ENCODE measurements at regions not wholly inside any gene's neighbourhood (a gene's known extent, or its start where the extent isn't known, plus 50 kb on each side); places are given as distances from the start of the nearest gene placed in this dataset.

DNA sequence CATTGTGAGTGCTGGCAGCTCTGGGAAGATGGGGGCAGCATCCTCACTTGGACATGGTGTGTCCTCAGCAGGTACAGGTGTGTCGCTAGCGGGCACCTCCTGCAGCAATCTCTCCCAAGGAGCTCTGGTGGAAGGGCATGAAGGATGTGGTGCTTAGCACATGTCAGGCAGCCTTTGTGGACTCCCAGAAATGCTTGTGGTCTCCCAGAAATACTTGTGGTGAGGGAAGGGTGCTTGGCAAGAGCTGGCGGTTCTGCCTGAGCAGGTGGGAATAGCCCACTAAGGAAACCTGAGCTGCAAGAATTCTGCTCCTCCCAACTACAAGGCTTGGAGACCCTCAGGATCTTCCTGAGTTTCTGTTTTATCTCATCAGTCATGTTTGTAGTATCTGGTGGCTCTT, 371.6 kb downstream of the PRDM2 start:
- no peak for TF ChIP-seq POLR2A (IDR thresholded peaks at IDR 0.05)
- TF ChIP-seq, protein P1, sequence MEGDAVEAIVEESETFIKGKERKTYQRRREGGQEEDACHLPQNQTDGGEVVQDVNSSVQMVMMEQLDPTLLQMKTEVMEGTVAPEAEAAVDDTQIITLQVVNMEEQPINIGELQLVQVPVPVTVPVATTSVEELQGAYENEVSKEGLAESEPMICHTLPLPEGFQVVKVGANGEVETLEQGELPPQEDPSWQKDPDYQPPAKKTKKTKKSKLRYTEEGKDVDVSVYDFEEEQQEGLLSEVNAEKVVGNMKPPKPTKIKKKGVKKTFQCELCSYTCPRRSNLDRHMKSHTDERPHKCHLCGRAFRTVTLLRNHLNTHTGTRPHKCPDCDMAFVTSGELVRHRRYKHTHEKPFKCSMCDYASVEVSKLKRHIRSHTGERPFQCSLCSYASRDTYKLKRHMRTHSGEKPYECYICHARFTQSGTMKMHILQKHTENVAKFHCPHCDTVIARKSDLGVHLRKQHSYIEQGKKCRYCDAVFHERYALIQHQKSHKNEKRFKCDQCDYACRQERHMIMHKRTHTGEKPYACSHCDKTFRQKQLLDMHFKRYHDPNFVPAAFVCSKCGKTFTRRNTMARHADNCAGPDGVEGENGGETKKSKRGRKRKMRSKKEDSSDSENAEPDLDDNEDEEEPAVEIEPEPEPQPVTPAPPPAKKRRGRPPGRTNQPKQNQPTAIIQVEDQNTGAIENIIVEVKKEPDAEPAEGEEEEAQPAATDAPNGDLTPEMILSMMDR (IDR thresholded peaks at IDR 0.05), result no peak
- no peak overlapping the region for H3K4me3 ChIP-seq (ENCODE audit: low read depth, poor library complexity, severe bottlenecking)
- no peak for DNase-seq (ENCODE audit: low spot score in 2 of 2)
- WGBS, 2 donors, result 85 to 91% methylated on average over 3 of the region's 3 CpGs
- intact Hi-C loops (cut with DNase I; ENCODE audit: low total_unique reads), result no loop called here

DNA sequence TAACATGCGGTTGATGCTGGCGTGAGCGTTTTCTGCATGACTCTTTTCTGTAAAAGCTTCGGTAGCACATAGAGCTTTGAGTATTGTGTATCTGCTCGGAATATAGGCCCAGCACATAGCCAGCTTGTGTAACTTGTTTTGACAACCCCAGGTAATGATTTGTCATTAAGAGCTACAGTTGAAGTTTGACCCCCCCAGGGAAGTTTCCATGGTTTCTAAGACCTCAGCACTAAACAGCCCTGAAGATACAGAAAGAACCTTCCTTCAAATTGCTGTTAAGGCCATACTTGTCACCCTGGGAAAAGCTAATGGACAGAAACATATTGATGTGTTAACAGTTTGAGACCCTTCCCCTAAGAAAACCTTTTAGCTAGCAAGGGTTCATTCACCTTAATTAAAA, 380.7 kb downstream of the PRDM2 start:
- intact Hi-C loops (cut with DNase I; ENCODE audit: low total_unique reads), result no loop called here
- H3K4me3 ChIP-seq (ENCODE audit: low read depth, poor library complexity, severe bottlenecking), result no peak overlapping the region
- TF ChIP-seq, protein P1 (IDR thresholded peaks at IDR 0.05), result no peak
- TF ChIP-seq POLR2A (IDR thresholded peaks at IDR 0.05), result no peak
- DNase-seq (ENCODE audit: low spot score in 2 of 2), result no peak
- WGBS, 2 donors, result 88 to 94% methylated on average over 5 of the region's 5 CpGs

DNA sequence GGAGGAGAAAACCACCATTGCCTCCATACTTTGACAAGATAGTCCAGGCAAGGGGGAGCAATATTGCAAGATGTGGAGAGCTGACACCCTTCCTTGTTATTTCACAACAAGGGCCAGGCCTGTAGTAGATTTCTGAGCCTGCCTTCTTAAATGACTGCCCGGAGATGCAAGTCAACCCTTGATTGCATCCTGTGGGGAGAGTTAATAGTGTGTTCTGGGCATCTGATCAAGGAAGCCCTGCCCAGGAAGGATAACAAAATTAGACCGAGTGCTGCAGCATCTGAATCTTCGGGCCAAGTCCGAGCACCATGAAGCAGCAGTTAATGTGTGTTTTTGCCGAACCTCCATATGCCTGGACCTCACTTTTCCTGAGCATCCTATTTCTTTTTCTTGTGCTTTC, 382.3 kb downstream of the PRDM2 start:
- TF ChIP-seq, protein P1 (IDR thresholded peaks at IDR 0.05), result no peak
- TF ChIP-seq POLR2A (IDR thresholded peaks at IDR 0.05), result no peak
- WGBS, 2 donors, result 70 to 88% methylated on average over 5 of the region's 5 CpGs
- intact Hi-C loops (cut with DNase I; ENCODE audit: low total_unique reads), result no loop called here
- H3K4me3 ChIP-seq (ENCODE audit: low read depth, poor library complexity, severe bottlenecking), result no peak overlapping the region
- no peak for DNase-seq (ENCODE audit: low spot score in 2 of 2)

DNA sequence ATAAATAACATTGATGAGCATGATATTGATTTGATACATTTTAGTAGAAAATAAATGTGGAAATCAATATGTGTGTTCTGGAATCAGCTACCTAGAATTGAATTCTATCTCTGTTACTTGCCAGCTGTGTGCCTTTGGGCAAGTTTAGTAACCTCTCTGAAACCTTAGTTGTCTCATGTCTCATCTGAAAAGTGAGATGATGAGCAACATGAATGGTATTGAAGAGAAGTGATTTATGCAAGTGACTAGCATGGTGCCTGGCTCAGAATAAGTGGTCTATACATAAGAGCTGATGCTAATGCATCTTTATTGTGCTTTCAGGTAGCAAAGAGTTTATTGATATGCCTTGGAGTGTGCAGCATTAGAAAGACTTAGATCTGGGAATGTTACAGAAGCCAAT, 383.3 kb downstream of the PRDM2 start:
- intact Hi-C loops (cut with DNase I; ENCODE audit: low total_unique reads), result no loop called here

DNA sequence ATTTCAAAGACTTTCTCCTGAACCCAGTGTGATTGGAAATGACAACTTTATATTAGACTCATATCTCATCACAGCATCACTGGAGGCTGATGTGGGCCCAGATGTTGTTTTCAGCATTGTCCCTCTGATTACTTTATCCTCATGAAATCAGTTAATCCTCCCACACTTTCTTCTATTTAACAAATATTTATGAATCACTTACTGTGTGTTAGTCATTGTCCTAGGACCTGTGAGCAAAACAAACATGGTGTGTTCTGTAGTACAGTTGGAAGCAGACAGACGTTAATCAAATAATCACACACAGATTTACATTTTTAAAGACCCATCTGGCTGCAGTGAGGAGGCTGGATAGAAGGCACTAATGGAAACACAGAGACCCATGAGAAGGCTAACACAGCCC, 383.7 kb downstream of the PRDM2 start:
- no peak for TF ChIP-seq POLR2A (IDR thresholded peaks at IDR 0.05)
- TF ChIP-seq, protein P1 (IDR thresholded peaks at IDR 0.05), result no peak

More for the DNA sequence above, 383.3 kb downstream of the PRDM2 start:
- no peak overlapping the region for H3K4me3 ChIP-seq (ENCODE audit: low read depth, poor library complexity, severe bottlenecking)
- no peak for DNase-seq (ENCODE audit: low spot score in 2 of 2)
- TF ChIP-seq POLR2A (IDR thresholded peaks at IDR 0.05), result no peak
- TF ChIP-seq, protein P1 (IDR thresholded peaks at IDR 0.05), result no peak

DNA sequence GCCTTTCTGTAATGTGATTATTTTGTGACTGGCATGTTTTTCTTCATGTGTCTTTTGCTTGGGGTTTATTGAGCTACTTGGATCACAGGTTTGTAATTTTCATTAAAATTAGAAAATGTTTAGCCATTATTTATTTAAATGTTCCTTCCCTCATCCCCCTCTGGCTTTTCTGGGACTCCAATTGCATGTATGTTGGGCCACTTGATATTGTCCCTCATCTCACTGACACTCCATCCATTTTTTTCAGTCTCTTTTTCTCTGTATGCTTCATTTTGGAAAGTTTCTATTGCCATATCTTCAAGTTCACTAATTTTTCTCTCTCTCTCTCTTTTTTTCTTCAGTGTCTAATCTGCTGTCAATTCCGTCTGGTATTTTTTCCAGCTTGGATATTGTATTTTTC, 390.1 kb downstream of the PRDM2 start:
- WGBS, 2 donors, result 96 to 97% methylated on average over 1 of the region's 1 CpG
- DNase-seq (ENCODE audit: low spot score in 2 of 2), result no peak
- no peak overlapping the region for H3K4me3 ChIP-seq (ENCODE audit: low read depth, poor library complexity, severe bottlenecking)
- no peak for TF ChIP-seq POLR2A (IDR thresholded peaks at IDR 0.05)
- TF ChIP-seq, protein P1 (IDR thresholded peaks at IDR 0.05), result no peak
- intact Hi-C loops (cut with DNase I; ENCODE audit: low total_unique reads), result no loop called here

More for the DNA sequence above, 383.7 kb downstream of the PRDM2 start:
- intact Hi-C loops (cut with DNase I; ENCODE audit: low total_unique reads), result no loop called here
- 39 to 42% methylated on average over 1 of the region's 1 CpG for WGBS, 2 donors
- DNase-seq (ENCODE audit: low spot score in 2 of 2), result no peak
- no peak overlapping the region for H3K4me3 ChIP-seq (ENCODE audit: low read depth, poor library complexity, severe bottlenecking)

Measured in lower leg skin (tissue), 4 donors.